Esophagus muscularis mucosa (tissue), 4 donors: ENCODE measurements at regions not wholly inside any gene's neighbourhood (a gene's known extent, or its start where the extent isn't known, plus 50 kb on each side); places are given as distances from the start of the nearest gene placed in this dataset.

Source experiments
- DNase-seq: peaks from one replicate; pipeline ENCODE4 v3.0.0-alpha.2; 2017; ENCODE audit errors: extremely low spot score
- H3K27ac ChIP-seq, 4 donors: fragments of 200-600 bp; sonication (generic); replicated peaks in 1 of 4; 1 replicate in 3 of 4; 2 replicates in 1 of 4; pipeline ENCODE4 v1.5.1; 2016 to 2019; ENCODE audit warnings: mild to moderate bottlenecking in 1 of 4
- H3K27me3 ChIP-seq, 4 donors: fragments of 200-600 bp; sonication (generic); one replicate each; pipeline versions ENCODE4 v1.5.1 to v1.6.0; 2016 to 2019
- H3K36me3 ChIP-seq, 4 donors: fragments of 200-600 bp; sonication (generic); one replicate each; pipeline ENCODE4 v1.5.1; 2016 to 2019
- H3K4me1 ChIP-seq, 4 donors: fragments of 200-600 bp; sonication (generic); one replicate each; pipeline ENCODE4 v1.5.1; 2016 to 2019
- H3K4me3 ChIP-seq, 4 donors: fragments of 200-600 bp; sonication (generic); 1 replicate in 2 of 4; 2 replicates in 2 of 4; pipeline ENCODE4 v1.5.1; 2016 to 2019; ENCODE audit warnings: mild to moderate bottlenecking in 4 of 4, moderate library complexity in 1 of 4
- H3K9me3 ChIP-seq, 4 donors: fragments of 200-600 bp; sonication (generic); 1 replicate in 3 of 4; 2 replicates in 1 of 4; pipeline ENCODE4 v1.5.1; 2016 to 2019
- EP300 ChIP-seq: sonication (generic); formaldehyde crosslinking; IDR thresholded peaks from one replicate; pipeline ENCODE4 v1.6.1; 2017; ENCODE audit warnings: antibody characterized with exemption
- POLR2A ChIP-seq: fragments of 450-650 bp; IDR thresholded peaks from one replicate; pipeline ENCODE4 v1.6.1; 2017; ENCODE audit warnings: antibody characterized with exemption, moderate library complexity, mild to moderate bottlenecking, low read depth
- POLR2AphosphoS5 ChIP-seq, 2 donors: sonication (generic); formaldehyde crosslinking; IDR thresholded peaks; one replicate each; pipeline ENCODE4 v1.6.1; 2017; ENCODE audit warnings: antibody characterized with exemption in 2 of 2
- WGBS: methylation state at CpG from one replicate; pipeline ENCODE4 v1.1.5; 2018; 5-methylcytosine and 5-hydroxymethylcytosine counted together
- intact Hi-C: fragments of 100-400 bp; cut with DNase I; formaldehyde crosslinking; loops from one replicate; pipeline ENCODE4 v1.15.1; 2023
- TF ChIP-seq, protein P1 (sequence below), 3 experiments: fragments of 200-600 bp in 2 of 3; fragments of 450-650 bp in 1 of 3; sonication (generic) in 2 of 3; IDR thresholded peaks; one replicate each; pipeline ENCODE4 v1.5.1; 2017 to 2019; ENCODE audit warnings: antibody characterized with exemption in 3 of 3, mild to moderate bottlenecking in 2 of 3, moderate library complexity in 1 of 3

DNA sequence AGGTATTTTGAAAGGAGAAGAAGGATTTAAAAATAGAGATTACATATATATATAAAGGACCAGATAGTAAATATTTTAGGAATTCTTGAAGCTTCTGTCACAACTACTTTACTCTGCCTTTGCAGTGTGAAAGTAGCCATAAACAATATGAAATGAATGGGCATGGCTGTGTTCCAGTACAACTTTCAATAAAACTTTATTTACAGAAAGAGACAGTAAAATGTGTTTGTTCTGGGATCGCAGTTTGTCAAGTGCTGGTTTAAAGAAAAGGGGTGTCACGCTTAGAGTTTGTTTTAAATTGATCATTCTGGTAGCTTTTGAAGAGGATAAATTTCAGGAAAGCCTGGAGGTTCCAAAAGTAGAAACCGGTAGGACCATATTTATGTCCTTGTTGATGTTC, 176.1 kb upstream of the HS3ST1 start:
- DNase-seq, result no peak
- no peaks in the 10 kb centered on the region for H3K27me3 ChIP-seq
- H3K4me3 ChIP-seq, result no peak overlapping the region
- 77% methylated on average over 3 of the region's 3 CpGs for WGBS
- no peak overlapping the region for H3K27ac ChIP-seq
- intact Hi-C loops, result no loop called here
- no peaks in the 10 kb centered on the region for H3K4me1 ChIP-seq
- H3K9me3 ChIP-seq, result no peaks in the 10 kb centered on the region
- H3K36me3 ChIP-seq, result no peaks in the 10 kb centered on the region
- TF ChIP-seq POLR2A, result no peak
- TF ChIP-seq, protein P1, sequence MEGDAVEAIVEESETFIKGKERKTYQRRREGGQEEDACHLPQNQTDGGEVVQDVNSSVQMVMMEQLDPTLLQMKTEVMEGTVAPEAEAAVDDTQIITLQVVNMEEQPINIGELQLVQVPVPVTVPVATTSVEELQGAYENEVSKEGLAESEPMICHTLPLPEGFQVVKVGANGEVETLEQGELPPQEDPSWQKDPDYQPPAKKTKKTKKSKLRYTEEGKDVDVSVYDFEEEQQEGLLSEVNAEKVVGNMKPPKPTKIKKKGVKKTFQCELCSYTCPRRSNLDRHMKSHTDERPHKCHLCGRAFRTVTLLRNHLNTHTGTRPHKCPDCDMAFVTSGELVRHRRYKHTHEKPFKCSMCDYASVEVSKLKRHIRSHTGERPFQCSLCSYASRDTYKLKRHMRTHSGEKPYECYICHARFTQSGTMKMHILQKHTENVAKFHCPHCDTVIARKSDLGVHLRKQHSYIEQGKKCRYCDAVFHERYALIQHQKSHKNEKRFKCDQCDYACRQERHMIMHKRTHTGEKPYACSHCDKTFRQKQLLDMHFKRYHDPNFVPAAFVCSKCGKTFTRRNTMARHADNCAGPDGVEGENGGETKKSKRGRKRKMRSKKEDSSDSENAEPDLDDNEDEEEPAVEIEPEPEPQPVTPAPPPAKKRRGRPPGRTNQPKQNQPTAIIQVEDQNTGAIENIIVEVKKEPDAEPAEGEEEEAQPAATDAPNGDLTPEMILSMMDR (IDR thresholded peaks at IDR 0.05), result no peak
- no peak for TF ChIP-seq EP300
- TF ChIP-seq POLR2AphosphoS5 (IDR thresholded peaks at IDR 0.05), result no peak

DNA sequence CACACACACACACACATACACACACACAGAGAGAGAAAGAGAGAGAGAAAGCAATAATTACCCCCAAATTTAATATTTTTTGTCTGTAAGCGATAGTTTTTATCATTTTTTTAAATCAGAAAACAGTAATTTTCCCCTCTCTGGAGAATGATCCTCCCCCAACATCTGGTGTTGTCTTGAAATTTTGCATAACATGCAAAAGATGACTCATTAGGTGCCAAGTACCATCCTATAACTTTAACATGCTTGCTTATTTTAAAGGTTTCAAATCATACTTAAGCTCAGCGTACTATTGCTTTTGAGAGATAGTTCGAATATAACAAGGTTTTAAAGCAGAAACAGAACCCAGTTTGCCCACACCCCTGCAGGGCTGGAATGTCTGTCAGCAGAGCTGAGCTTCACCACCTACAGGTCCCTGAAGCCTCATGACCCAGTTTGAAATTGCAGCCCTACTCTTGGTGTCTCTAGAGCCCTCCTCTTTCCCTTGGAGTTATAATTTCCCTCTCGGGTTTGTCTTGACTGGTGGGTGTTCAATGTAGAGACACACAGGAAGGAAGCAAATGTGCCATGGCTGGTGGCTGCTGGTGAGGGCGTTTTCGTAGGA, 175.0 kb upstream of the HS3ST1 start:
- no peak overlapping the region for H3K4me3 ChIP-seq
- WGBS, result 80% methylated on average over 6 of the region's 6 CpGs
- H3K9me3 ChIP-seq, result no peaks in the 10 kb centered on the region
- intact Hi-C loops, result no loop called here
- no peaks in the 10 kb centered on the region for H3K4me1 ChIP-seq
- no peak for TF ChIP-seq POLR2A
- TF ChIP-seq EP300, result no peak
- TF ChIP-seq POLR2AphosphoS5 (IDR thresholded peaks at IDR 0.05), result no peak
- no peaks in the 10 kb centered on the region for H3K27me3 ChIP-seq
- no peaks in the 10 kb centered on the region for H3K36me3 ChIP-seq
- no peak for DNase-seq
- no peak overlapping the region for H3K27ac ChIP-seq

GRCh38 chr4:11602606-11603340, 174.1 kb upstream of the HS3ST1 start:
- Histone ChIP-seq H3K27me3 (no peaks in the 10 kb centered on the region), H3K4me3 (no peak overlapping the region), H3K27ac (no peak overlapping the region), H3K9me3 (no peaks in the 10 kb centered on the region), H3K4me1 (no peaks in the 10 kb centered on the region), H3K36me3 (no peaks in the 10 kb centered on the region)
- 66% methylated on average over 7 of the region's 7 CpGs for WGBS
- TF ChIP-seq POLR2AphosphoS5 (IDR thresholded peaks at IDR 0.05), result no peak
- intact Hi-C loops, result no loop called here
- no peak for DNase-seq

DNA sequence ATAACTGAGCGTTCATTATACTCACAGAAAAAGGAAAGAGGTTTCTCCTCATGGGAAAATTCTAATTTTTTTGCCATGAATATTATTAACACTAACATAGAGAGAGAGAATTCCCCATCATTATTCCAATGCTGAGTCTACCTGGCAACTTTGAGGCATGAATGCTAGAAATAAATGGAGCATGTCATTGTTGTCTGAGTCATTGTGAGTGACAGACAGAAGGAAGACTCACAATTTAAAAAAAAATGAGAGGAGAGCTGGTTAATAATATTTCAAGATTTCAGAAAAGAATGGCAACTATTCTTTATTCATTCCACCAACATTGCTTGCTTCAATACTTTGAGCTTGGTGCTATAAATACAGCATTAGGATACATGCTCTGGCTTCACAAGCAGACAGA, 170.4 kb upstream of the HS3ST1 start:
- intact Hi-C loops, result no loop called here
- H3K27ac ChIP-seq, result no peak overlapping the region
- H3K27me3 ChIP-seq, result no peaks in the 10 kb centered on the region
- no peak for TF ChIP-seq EP300
- no peak for TF ChIP-seq POLR2AphosphoS5 (IDR thresholded peaks at IDR 0.05)
- no peak for TF ChIP-seq POLR2A
- TF ChIP-seq, protein P1 (IDR thresholded peaks at IDR 0.05), result no peak
- H3K36me3 ChIP-seq, result no peaks in the 10 kb centered on the region
- no peak for DNase-seq
- no peak overlapping the region for H3K4me3 ChIP-seq
- no peaks in the 10 kb centered on the region for H3K9me3 ChIP-seq
- no peaks in the 10 kb centered on the region for H3K4me1 ChIP-seq
- WGBS, result 92% methylated on average over 1 of the region's 1 CpG

DNA sequence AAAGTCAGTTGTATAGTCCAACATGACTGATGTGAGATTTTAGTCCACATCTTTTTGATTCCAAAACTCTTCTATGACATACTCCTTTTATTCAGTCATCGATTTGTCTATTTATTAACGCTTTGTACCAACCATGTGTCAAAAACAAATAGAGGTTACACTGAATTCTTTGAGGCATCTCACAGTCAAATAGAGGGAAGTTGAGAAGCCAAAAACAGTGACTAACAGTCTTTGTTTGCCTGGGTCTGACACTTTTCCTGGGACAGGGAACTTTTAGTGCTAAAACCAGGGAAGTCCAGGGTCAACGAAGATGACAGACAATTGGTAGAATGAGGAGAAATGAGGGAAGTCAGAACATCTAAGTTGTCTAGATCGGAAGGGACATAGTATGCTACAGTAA, 169.9 kb upstream of the HS3ST1 start:
- no peaks in the 10 kb centered on the region for H3K9me3 ChIP-seq
- TF ChIP-seq POLR2AphosphoS5 (IDR thresholded peaks at IDR 0.05) (no peak), EP300 (no peak), POLR2A (no peak)
- TF ChIP-seq, protein P1 (IDR thresholded peaks at IDR 0.05), result no peak
- no peak overlapping the region for H3K27ac ChIP-seq
- DNase-seq, result no peak
- no peaks in the 10 kb centered on the region for H3K36me3 ChIP-seq
- no peaks in the 10 kb centered on the region for H3K4me1 ChIP-seq
- intact Hi-C loops, result no loop called here
- H3K27me3 ChIP-seq, result no peaks in the 10 kb centered on the region
- no peak overlapping the region for H3K4me3 ChIP-seq
- 89% methylated on average over 4 of the region's 4 CpGs for WGBS
